Breast epithelium (tissue), 3 donors: ENCODE measurements at regions not wholly inside any gene's neighbourhood (a gene's known extent, or its start where the extent isn't known, plus 50 kb on each side); places are given as distances from the start of the nearest gene placed in this dataset.

Experiments used
- POLR2A ChIP-seq: fragments of 450-650 bp; IDR thresholded peaks from one replicate; pipeline ENCODE4 v1.6.1; 2016; ENCODE audit warnings: antibody characterized with exemption, mild to moderate bottlenecking, moderate library complexity
- POLR2AphosphoS5 ChIP-seq, 3 donors: sonication (generic); formaldehyde crosslinking; IDR thresholded peaks; one replicate each; pipeline ENCODE4 v1.6.1; 2017; ENCODE audit warnings: antibody characterized with exemption in 3 of 3
- TF ChIP-seq, protein P1 (sequence below), 3 donors: fragments of 450-650 bp; IDR thresholded peaks; one replicate each; pipeline ENCODE4 v1.5.1; 2016 to 2017; ENCODE audit warnings: antibody characterized with exemption in 3 of 3, mild to moderate bottlenecking in 3 of 3, moderate library complexity in 3 of 3

DNA sequence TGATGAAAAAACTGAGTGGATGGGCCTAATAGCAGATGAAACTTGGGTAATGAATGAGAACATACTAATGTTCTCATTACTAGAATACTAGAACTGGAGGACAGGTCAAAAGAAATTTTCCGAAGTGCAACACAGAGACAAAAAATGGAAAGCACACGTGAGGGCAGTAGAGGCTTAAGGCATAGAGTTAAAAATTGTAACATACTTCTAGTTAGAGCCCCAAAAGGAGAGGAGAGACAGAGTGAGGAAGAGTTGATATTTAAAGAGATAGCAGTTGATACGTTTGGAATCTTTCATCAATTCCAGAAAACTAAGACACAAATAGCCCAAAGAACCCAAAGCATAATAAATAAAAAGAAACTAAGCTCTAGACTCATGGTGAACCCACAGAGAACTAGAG, 327.9 kb downstream of the SQOR start:
- TF ChIP-seq, protein P1, sequence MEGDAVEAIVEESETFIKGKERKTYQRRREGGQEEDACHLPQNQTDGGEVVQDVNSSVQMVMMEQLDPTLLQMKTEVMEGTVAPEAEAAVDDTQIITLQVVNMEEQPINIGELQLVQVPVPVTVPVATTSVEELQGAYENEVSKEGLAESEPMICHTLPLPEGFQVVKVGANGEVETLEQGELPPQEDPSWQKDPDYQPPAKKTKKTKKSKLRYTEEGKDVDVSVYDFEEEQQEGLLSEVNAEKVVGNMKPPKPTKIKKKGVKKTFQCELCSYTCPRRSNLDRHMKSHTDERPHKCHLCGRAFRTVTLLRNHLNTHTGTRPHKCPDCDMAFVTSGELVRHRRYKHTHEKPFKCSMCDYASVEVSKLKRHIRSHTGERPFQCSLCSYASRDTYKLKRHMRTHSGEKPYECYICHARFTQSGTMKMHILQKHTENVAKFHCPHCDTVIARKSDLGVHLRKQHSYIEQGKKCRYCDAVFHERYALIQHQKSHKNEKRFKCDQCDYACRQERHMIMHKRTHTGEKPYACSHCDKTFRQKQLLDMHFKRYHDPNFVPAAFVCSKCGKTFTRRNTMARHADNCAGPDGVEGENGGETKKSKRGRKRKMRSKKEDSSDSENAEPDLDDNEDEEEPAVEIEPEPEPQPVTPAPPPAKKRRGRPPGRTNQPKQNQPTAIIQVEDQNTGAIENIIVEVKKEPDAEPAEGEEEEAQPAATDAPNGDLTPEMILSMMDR (IDR thresholded peaks at IDR 0.05), result no peak
- no peak for TF ChIP-seq POLR2AphosphoS5 (IDR thresholded peaks at IDR 0.05)
- TF ChIP-seq POLR2A, result no peak
